Right lobe of liver (tissue), 4 donors: ENCODE measurements at regions not wholly inside any gene's neighbourhood (a gene's known extent, or its start where the extent isn't known, plus 50 kb on each side); places are given as distances from the start of the nearest gene placed in this dataset.

Source experiments
- POLR2A ChIP-seq: fragments of 450-650 bp; IDR thresholded peaks from one replicate; pipeline ENCODE4 v1.6.1; 2017; ENCODE audit warnings: antibody characterized with exemption, mild to moderate bottlenecking
- TF ChIP-seq, protein P1 (sequence below), 4 donors: fragments of 200-600 bp in 3 of 4; fragments of 450-650 bp in 1 of 4; IDR thresholded peaks; one replicate each; pipeline versions ENCODE4 v1.5.1 to v1.8.0; 2016 to 2022; ENCODE audit warnings: antibody characterized with exemption in 4 of 4, mild to moderate bottlenecking in 2 of 4
- donor health status: DM: no; HTN: no; CAD: no.
- donor health status: DM: no; HTN: no; CAD: no.
- donor health status: DM: no; HTN: yes; CAD: no.

DNA sequence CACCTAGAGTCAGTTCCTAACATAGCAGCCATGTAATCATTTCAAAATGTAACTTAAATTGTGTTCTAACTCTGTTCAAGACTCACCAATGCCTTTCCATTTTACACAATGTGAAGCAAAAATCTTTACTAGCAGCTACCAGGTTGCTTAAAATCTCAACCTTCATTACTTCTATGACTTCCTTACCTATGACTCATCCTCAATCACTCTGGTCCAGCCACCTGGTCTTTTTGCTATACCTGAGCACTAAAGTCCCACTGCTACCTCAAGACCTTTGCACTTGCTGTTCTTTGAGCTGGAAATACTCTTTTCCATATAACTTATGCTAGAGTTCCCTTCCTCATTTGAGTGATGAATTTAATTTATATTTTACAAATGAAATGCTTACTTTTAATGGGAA is 993.2 kb downstream of the NTRK3 start:
- TF ChIP-seq, protein P1, sequence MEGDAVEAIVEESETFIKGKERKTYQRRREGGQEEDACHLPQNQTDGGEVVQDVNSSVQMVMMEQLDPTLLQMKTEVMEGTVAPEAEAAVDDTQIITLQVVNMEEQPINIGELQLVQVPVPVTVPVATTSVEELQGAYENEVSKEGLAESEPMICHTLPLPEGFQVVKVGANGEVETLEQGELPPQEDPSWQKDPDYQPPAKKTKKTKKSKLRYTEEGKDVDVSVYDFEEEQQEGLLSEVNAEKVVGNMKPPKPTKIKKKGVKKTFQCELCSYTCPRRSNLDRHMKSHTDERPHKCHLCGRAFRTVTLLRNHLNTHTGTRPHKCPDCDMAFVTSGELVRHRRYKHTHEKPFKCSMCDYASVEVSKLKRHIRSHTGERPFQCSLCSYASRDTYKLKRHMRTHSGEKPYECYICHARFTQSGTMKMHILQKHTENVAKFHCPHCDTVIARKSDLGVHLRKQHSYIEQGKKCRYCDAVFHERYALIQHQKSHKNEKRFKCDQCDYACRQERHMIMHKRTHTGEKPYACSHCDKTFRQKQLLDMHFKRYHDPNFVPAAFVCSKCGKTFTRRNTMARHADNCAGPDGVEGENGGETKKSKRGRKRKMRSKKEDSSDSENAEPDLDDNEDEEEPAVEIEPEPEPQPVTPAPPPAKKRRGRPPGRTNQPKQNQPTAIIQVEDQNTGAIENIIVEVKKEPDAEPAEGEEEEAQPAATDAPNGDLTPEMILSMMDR (IDR thresholded peaks at IDR 0.05), result no peak
- no peak for TF ChIP-seq POLR2A
